ENCODE measurements at regions not wholly inside any gene's neighbourhood (a gene's known extent, or its start where the extent isn't known, plus 50 kb on each side); places are given as distances from the start of the nearest gene placed in this dataset.

DNA sequence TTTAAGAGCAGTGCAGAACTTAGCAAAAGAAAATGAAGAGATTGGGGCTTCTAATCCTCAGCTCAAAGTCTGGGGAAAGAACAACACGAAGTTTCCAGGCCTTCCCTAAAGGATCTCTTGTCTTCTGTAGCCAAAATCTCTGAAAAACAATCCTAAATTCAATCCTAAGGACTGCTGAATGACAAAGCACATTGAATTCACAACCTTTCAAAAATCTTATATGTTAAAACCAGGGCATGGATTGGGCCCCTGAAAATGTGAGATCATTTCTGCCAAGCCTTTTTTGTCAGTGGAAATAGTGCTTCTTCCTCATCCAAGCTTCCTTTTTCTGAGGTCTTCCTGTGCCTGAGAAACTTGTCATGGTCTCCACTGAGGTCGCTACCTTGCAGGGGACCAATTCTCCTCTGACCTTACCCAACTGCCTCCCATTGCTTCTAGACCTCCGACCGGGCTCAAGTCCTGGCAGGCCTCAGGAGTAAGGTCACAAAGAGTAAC lies 126.2 kb upstream of the ARID1B start:
- no peak overlapping the region for H3K27ac ChIP-seq (ENCODE audit: low read depth, low read length)
- no peaks in the 10 kb centered on the region for H3K4me1 ChIP-seq (ENCODE audit: control insufficient read depth in 1 of 2, insufficient read depth in 2 of 2, low read length in 2 of 2)
- ChIA-PET CTCF (no interaction called here), POLR2A (no interaction called here), RAD21 (ENCODE audit: low non-redundant PET in 1 of 2, low total read pairs in 2 of 2, uncharacterized antibody in 2 of 2, unreplicated experiment in 2 of 2) (no interaction called here)
- no peak overlapping the region for H3K9ac ChIP-seq (ENCODE audit: low read length)
- no TSS peak for BruUV-seq (replicated peaks)
- no peaks in the 10 kb centered on the region for H3K9me2 ChIP-seq (ENCODE audit: insufficient read depth)
- H3K4me3 ChIP-seq (replicated peaks in 1 of 2; ENCODE audit: low read depth in 1 of 2, low read length in 2 of 2), result no peak overlapping the region
- no peak for ATAC-seq
- no peaks in the 10 kb centered on the region for H3K79me2 ChIP-seq (ENCODE audit: insufficient read depth, low read length)
- H3K27me3 ChIP-seq (ENCODE audit: insufficient read depth, low read length), result no peaks in the 10 kb centered on the region
- no peak for DNase-seq (ENCODE audit: low read depth, low spot score)
- H4K20me1 ChIP-seq (ENCODE audit: insufficient read depth), result no peaks in the 10 kb centered on the region
- intact Hi-C loops (cut with micrococcal nuclease), result no loop called here
- no peaks in the 10 kb centered on the region for H3K9me3 ChIP-seq (ENCODE audit: control insufficient read depth in 1 of 2, insufficient read depth in 1 of 2, low read depth in 1 of 2, low read length in 2 of 2)
- H3K4me2 ChIP-seq (ENCODE audit: low read length), result no peak overlapping the region
- no peak for TF ChIP-seq SRF (IDR thresholded peaks at IDR 0.05; ENCODE audit: low read depth)
- no peaks in the 10 kb centered on the region for H3K36me3 ChIP-seq (ENCODE audit: control insufficient read depth in 1 of 2, insufficient read depth in 2 of 2, low read length in 2 of 2)
- H2AFZ ChIP-seq (ENCODE audit: low read depth, low read length, poor library complexity, severe bottlenecking), result no peak overlapping the region

- Histone ChIP-seq H3K36me3 (ENCODE audit: control insufficient read depth in 1 of 2, insufficient read depth in 2 of 2, low read length in 2 of 2) (no peaks in the 10 kb centered on the region), H3K9ac (ENCODE audit: low read length) (no peak overlapping the region), H3K9me3 (ENCODE audit: control insufficient read depth in 1 of 2, insufficient read depth in 1 of 2, low read depth in 1 of 2, low read length in 2 of 2) (no peaks in the 10 kb centered on the region), H3K4me2 (ENCODE audit: low read length) (no peak overlapping the region), H2AFZ (ENCODE audit: low read depth, low read length, poor library complexity, severe bottlenecking) (no peak overlapping the region), H4K20me1 (ENCODE audit: insufficient read depth) (no peaks in the 10 kb centered on the region), H3K79me2 (ENCODE audit: insufficient read depth, low read length) (no peaks in the 10 kb centered on the region), H3K4me1 (ENCODE audit: control insufficient read depth in 1 of 2, insufficient read depth in 2 of 2, low read length in 2 of 2) (no peaks in the 10 kb centered on the region), H3K27me3 (ENCODE audit: insufficient read depth, low read length) (no peaks in the 10 kb centered on the region), H3K9me2 (ENCODE audit: insufficient read depth) (no peaks in the 10 kb centered on the region), H3K4me3 (replicated peaks in 1 of 2; ENCODE audit: low read depth in 1 of 2, low read length in 2 of 2) (no peak overlapping the region), H3K27ac (ENCODE audit: low read depth, low read length) (no peak overlapping the region)
- BruUV-seq (replicated peaks), result no TSS peak
- DNase-seq (ENCODE audit: low read depth, low spot score) (no peak), ATAC-seq (no peak)
- POLR2A ChIA-PET, result no interaction called here
- intact Hi-C loops (cut with micrococcal nuclease), result no loop called here
- CTCF ChIA-PET, result no interaction called here
- RAD21 ChIA-PET (ENCODE audit: low non-redundant PET in 1 of 2, low total read pairs in 2 of 2, uncharacterized antibody in 2 of 2, unreplicated experiment in 2 of 2), result no interaction called here
- TF ChIP-seq SIN3A (IDR thresholded peaks at IDR 0.05; ENCODE audit: low read depth), result no peak
- no peak for TF ChIP-seq CBX3 (IDR thresholded peaks at IDR 0.05; ENCODE audit: low read depth)
Observed at GRCh38 chr6:156648616-156649015, 128.6 kb upstream of the ARID1B start.

DNA sequence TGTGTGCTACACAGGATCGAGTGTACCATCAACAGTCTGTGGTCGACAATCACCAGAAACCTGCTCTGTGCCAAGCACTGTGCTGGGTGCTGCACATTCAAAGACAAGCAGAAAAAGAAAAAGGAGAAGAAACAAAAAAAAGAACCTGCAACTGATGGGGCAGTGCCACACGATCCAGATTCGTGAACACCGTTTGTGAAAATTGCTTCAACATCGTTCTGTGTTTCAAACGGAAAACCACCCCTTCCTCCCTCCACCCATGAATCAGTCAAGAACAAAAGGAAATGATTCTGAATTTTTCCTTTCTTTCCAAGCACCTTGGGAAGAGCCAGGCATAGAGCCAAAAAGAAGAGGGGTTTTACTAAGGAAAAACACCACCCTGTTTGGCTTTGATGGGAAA lies 129.2 kb upstream of the ARID1B start:
- H3K4me3 ChIP-seq (replicated peaks in 1 of 2; ENCODE audit: low read depth in 1 of 2, low read length in 2 of 2), result no peak overlapping the region
- H3K9ac ChIP-seq (ENCODE audit: low read length), result no peak overlapping the region
- H3K4me2 ChIP-seq (ENCODE audit: low read length), result no peak overlapping the region
- no peak overlapping the region for H2AFZ ChIP-seq (ENCODE audit: low read depth, low read length, poor library complexity, severe bottlenecking)
- ChIA-PET RAD21 (ENCODE audit: low non-redundant PET in 1 of 2, low total read pairs in 2 of 2, uncharacterized antibody in 2 of 2, unreplicated experiment in 2 of 2) (no interaction called here), POLR2A (no interaction called here), CTCF (no interaction called here)
- H3K27me3 ChIP-seq (ENCODE audit: insufficient read depth, low read length), result no peaks in the 10 kb centered on the region
- H3K9me2 ChIP-seq (ENCODE audit: insufficient read depth), result no peaks in the 10 kb centered on the region
- ATAC-seq (no peak), DNase-seq (ENCODE audit: low read depth, low spot score) (no peak)
- H3K27ac ChIP-seq (ENCODE audit: low read depth, low read length), result no peak overlapping the region
- intact Hi-C loops (cut with micrococcal nuclease), result no loop called here
- no peaks in the 10 kb centered on the region for H3K79me2 ChIP-seq (ENCODE audit: insufficient read depth, low read length)
- no TSS peak for BruUV-seq (replicated peaks)
- H4K20me1 ChIP-seq (ENCODE audit: insufficient read depth), result no peaks in the 10 kb centered on the region
- no peak for TF ChIP-seq RAD21 (IDR thresholded peaks at IDR 0.05; ENCODE audit: low read depth)
- no peak for TF ChIP-seq POLR2A (IDR thresholded peaks at IDR 0.05; ENCODE audit: borderline replicate concordance, extremely low read depth, insufficient read depth, insufficient read length)
- TF ChIP-seq POLR2AphosphoS5 (IDR thresholded peaks at IDR 0.05; ENCODE audit: low read depth, low read length), result no peak
- no peak for TF ChIP-seq SIN3A (IDR thresholded peaks at IDR 0.05; ENCODE audit: low read depth)
- TF ChIP-seq SRF (IDR thresholded peaks at IDR 0.05; ENCODE audit: low read depth), result no peak
- TF ChIP-seq CEBPB (IDR thresholded peaks at IDR 0.05; ENCODE audit: low read depth), result no peak
- no peak for TF ChIP-seq YY1 (IDR thresholded peaks at IDR 0.05; ENCODE audit: extremely low read depth, insufficient replicate concordance, low read depth, low read length)
- TF ChIP-seq, protein P1, sequence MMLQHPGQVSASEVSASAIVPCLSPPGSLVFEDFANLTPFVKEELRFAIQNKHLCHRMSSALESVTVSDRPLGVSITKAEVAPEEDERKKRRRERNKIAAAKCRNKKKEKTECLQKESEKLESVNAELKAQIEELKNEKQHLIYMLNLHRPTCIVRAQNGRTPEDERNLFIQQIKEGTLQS (IDR thresholded peaks at IDR 0.05), result no peak
- no peak for TF ChIP-seq ZNF274 (IDR thresholded peaks at IDR 0.05; ENCODE audit: low read depth, low read length)
- TF ChIP-seq, protein P2, sequence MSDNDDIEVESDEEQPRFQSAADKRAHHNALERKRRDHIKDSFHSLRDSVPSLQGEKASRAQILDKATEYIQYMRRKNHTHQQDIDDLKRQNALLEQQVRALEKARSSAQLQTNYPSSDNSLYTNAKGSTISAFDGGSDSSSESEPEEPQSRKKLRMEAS (IDR thresholded peaks at IDR 0.05), result no peak
- no peaks in the 10 kb centered on the region for H3K36me3 ChIP-seq (ENCODE audit: control insufficient read depth in 1 of 2, insufficient read depth in 2 of 2, low read length in 2 of 2)
- no peaks in the 10 kb centered on the region for H3K4me1 ChIP-seq (ENCODE audit: control insufficient read depth in 1 of 2, insufficient read depth in 2 of 2, low read length in 2 of 2)
- H3K9me3 ChIP-seq (ENCODE audit: control insufficient read depth in 1 of 2, insufficient read depth in 1 of 2, low read depth in 1 of 2, low read length in 2 of 2), result no peaks in the 10 kb centered on the region
